GM10248 (cell line): ENCODE measurements at regions not wholly inside any gene's neighbourhood (a gene's known extent, or its start where the extent isn't known, plus 50 kb on each side); places are given as distances from the start of the nearest gene placed in this dataset.

Experiments used
- CTCF ChIA-PET: fragments of 300-600 bp; sonication (Branson Sonifier 250); formaldehyde crosslinking; extraction: SDS; loops from one replicate; lab custom pipeline; 2021; ENCODE audit warnings: antibody characterized with exemption; lab: Yijun Ruan, JAX
- POLR2A ChIA-PET: fragments of 350-650 bp; sonication (Branson Sonifier 250); formaldehyde crosslinking; extraction: SDS; loops from one replicate; lab custom pipeline; 2020; ENCODE audit warnings: antibody characterized with exemption; lab: Yijun Ruan, JAX
- DNase-seq: peaks from one replicate; pipeline ENCODE4 v3.0.0; 2012; ENCODE audit errors: extremely low spot score
- TF ChIP-seq, protein P1 (sequence below): IDR thresholded peaks from 2 replicates; pipeline ENCODE4 v1.5.1; 2012; ENCODE audit warnings: mild to moderate bottlenecking, low read depth; ENCODE audit errors: extremely low read depth, missing control alignments, control extremely low read depth

DNA sequence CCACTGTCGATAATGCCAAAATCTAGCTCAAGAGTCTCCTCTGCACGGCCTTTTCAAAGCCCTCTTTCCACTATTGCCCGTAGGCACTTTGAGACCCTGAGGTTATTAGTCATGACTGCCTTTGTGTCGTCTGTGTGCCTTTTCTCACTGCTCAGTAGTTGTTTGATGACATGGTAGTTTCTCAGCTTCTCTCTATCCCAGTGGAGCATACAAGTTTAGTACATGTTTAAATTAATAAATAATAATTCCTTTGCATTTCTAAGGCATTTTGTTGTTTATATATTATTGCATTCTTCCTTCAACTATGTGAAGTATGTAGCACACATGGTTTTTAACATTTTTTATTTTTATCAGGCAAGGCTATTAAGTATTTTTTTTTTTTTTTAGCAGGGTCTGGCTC, 458.1 kb downstream of the PCNX1 start:
- no peak for DNase-seq
- ChIA-PET POLR2A (interaction anchor here (0.7 kb wide), 1 partner anchor 133 kb away, joined by 3 read pairs; no protein-coding TSS in a partner anchor), CTCF (interaction anchor here (0.9 to 2.3 kb wide), 4 partner anchors 8 to 43 kb away, joined by 4 to 9 read pairs (median 4); no protein-coding TSS in a partner anchor)
- TF ChIP-seq, protein P1, sequence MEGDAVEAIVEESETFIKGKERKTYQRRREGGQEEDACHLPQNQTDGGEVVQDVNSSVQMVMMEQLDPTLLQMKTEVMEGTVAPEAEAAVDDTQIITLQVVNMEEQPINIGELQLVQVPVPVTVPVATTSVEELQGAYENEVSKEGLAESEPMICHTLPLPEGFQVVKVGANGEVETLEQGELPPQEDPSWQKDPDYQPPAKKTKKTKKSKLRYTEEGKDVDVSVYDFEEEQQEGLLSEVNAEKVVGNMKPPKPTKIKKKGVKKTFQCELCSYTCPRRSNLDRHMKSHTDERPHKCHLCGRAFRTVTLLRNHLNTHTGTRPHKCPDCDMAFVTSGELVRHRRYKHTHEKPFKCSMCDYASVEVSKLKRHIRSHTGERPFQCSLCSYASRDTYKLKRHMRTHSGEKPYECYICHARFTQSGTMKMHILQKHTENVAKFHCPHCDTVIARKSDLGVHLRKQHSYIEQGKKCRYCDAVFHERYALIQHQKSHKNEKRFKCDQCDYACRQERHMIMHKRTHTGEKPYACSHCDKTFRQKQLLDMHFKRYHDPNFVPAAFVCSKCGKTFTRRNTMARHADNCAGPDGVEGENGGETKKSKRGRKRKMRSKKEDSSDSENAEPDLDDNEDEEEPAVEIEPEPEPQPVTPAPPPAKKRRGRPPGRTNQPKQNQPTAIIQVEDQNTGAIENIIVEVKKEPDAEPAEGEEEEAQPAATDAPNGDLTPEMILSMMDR, result no peak

DNA sequence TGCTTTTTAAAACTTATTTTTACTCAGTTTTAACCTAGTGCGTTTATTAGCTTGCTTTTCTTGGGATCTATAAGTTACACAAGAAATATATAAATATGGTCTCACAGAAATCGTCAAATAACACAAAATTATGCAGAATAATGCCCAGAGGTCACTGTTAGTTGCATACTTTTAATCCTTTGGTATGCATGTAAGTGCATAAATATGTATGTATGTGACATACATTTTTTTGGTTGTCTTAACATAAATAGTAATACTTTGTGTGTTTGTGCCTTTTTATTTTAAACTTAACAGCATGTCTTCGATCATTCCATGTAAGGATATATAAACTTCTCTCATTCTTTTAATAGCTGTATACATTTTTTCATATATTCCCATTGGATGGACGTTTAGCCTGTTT, 459.6 kb downstream of the PCNX1 start:
- POLR2A ChIA-PET, result no interaction called here
- TF ChIP-seq, protein P1, result no peak
- no peak for DNase-seq
- CTCF ChIA-PET, result interaction anchor here (1.0 to 2.3 kb wide), 5 partner anchors 10 to 45 kb away, joined by 3 to 9 read pairs (median 4); no protein-coding TSS in a partner anchor

DNA sequence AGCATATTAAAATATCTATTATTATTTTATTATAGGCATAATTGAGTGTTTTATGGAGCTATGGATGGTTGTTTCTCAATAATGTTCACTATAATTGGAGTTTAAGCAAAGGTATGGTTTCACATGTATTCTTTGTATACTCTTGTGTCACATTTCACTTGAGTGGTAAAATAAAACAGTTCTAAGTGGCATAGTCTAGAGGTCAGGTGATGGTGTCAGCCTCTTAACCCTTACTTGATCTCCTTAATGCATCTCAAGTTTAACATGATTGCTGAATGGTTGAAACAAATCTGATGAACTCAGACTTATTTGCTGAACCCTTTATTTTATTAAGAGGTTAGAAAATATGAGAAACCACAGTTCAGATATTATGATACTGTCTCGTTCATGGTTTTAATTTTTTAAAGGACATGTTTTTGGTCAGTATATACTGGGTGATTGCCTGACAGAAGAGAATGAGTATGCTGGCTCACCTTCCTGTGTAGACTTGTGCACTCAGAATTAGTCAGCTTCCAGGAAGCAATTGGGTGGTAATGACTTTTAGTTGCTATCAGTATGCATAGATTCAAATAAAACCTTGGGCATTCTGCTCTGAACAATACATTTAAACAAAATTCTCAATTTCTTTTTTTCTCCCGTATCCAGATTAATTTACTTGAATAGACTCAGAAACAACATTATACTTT, 464.6 kb downstream of the PCNX1 start:
- TF ChIP-seq, protein P1, result no peak
- CTCF ChIA-PET, result interaction anchor here (1.3 kb wide), 2 partner anchors 9 to 49 kb away, joined by 3 to 4 read pairs; no protein-coding TSS in a partner anchor
- DNase-seq, result peak; percentile 29
- POLR2A ChIA-PET, result no interaction called here

GRCh38 chr14:71372411-71372838, 465.2 kb downstream of the PCNX1 start:
- ChIA-PET POLR2A (no interaction called here), CTCF (no interaction called here)
- TF ChIP-seq, protein P1, result no peak
- DNase-seq, result no peak

DNA sequence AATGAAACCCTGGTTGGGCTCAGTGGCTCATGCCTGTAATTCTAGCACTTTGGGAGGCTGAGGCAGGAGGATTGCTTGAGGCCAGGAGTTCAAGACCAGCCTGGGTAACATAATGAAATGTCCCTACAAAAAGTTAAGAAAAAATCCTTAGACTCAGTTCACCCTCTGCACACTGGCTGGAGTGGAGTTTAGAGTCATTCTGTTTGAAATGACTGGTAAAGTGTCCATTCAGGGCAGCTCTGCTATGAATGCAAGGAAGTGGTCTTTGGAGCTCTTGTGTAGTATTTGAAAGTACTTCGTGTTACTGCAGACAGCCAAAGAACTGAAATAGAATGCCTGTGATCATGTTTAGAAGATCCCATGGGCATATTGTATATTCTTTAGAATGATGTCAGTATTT, 466.5 kb downstream of the PCNX1 start:
- TF ChIP-seq, protein P1, result no peak
- DNase-seq, result no peak
- ChIA-PET POLR2A (no interaction called here), CTCF (interaction anchor here (1.1 kb wide), 1 partner anchor 9 kb away, joined by 4 read pairs; no protein-coding TSS in a partner anchor)

DNA sequence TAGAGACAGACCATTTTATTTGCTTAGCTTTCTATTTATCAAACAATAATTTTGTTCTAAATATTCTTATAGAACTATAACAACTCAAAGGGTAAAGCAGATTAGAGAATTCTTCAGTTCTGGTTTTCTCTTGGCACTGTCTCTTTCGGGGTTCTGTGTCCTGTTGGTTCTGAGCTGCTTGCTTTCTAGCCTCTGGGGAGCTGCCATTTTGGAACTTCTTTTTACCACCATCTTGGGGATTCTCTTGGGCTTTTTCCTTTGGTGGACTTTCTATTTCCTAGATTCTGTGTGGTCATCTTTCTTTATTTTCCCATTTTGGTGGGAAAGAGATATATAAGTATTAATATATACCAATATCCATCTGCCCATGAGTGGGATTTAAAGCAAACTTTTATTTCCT, 467.7 kb downstream of the PCNX1 start:
- TF ChIP-seq, protein P1, result no peak
- CTCF ChIA-PET, result interaction anchor here (0.8 to 1.6 kb wide), 2 partner anchors 11 to 12 kb away, joined by 3 to 4 read pairs; no protein-coding TSS in a partner anchor
- no peak for DNase-seq
- POLR2A ChIA-PET, result no interaction called here
